ENCODE measurements at regions not wholly inside any gene's neighbourhood (a gene's known extent, or its start where the extent isn't known, plus 50 kb on each side); places are given as distances from the start of the nearest gene placed in this dataset.

DNA sequence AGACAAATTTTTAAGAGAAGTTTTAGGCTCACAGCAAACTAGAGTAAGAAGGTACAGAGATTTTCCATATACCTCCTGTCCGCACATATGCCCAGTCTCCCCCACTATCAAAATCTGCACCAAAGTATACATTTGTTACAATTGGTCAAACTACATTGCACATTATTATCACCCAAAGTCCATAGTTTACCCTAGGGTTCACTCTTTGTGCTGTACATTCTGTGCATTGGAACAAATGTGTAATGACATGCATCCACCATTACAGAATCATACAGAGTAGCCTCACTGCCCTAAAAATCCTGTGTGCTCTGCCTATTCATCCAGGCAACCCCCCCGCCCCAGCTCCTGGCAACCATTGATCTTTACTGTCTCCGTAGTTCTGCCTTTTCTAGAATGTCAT, 61.7 kb upstream of the SPRED2 start:
- WGBS (ENCODE audit: insufficient coverage), result no CpG with 5 or more reads among the region's 3 CpGs
- H3K27me3 Mint-ChIP-seq (ENCODE audit: low read depth in 3 of 3), result peaks cover 0 to 6% (median 1%) of the 10 kb centered on the region in 3 donors
- H3K27ac ChIP-seq (ENCODE audit: low read depth in 1 of 2, low read length in 2 of 2), result no peak overlapping the region
- H4K20me1 ChIP-seq (ENCODE audit: insufficient read depth, low read length), result no peaks in the 10 kb centered on the region
- peaks cover 0 to under 1% of the 10 kb centered on the region in 2 donors for H3K4me1 ChIP-seq (ENCODE audit: control insufficient read depth in 1 of 2, insufficient read depth in 2 of 2, low read length in 2 of 2)
- no peak overlapping the region for H3K4me3 Mint-ChIP-seq
- H3K79me2 ChIP-seq (ENCODE audit: insufficient read depth, low read length), result no peaks in the 10 kb centered on the region
- no peak overlapping the region for H3K4me3 ChIP-seq (replicated peaks in 1 of 3; ENCODE audit: low read depth in 2 of 3, low read length in 3 of 3)
- no peak for DNase-seq
- H3K4me2 ChIP-seq (replicated peaks; ENCODE audit: extremely low read depth, low read length, poor library complexity, severe bottlenecking), result no peak overlapping the region
- TF ChIP-seq, protein P1, sequence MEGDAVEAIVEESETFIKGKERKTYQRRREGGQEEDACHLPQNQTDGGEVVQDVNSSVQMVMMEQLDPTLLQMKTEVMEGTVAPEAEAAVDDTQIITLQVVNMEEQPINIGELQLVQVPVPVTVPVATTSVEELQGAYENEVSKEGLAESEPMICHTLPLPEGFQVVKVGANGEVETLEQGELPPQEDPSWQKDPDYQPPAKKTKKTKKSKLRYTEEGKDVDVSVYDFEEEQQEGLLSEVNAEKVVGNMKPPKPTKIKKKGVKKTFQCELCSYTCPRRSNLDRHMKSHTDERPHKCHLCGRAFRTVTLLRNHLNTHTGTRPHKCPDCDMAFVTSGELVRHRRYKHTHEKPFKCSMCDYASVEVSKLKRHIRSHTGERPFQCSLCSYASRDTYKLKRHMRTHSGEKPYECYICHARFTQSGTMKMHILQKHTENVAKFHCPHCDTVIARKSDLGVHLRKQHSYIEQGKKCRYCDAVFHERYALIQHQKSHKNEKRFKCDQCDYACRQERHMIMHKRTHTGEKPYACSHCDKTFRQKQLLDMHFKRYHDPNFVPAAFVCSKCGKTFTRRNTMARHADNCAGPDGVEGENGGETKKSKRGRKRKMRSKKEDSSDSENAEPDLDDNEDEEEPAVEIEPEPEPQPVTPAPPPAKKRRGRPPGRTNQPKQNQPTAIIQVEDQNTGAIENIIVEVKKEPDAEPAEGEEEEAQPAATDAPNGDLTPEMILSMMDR (IDR thresholded peaks at IDR 0.05), result no peak
- H3K36me3 Mint-ChIP-seq, result no peaks in the 10 kb centered on the region
- H3K9me3 ChIP-seq (replicated peaks in 1 of 2; ENCODE audit: control insufficient read depth in 1 of 2, insufficient read depth in 1 of 2, low read length in 2 of 2), result peaks cover 1 to 3% of the 10 kb centered on the region in 2 donors
- intact Hi-C loops (cut with micrococcal nuclease), result no loop called here
- no peak overlapping the region for H3K27ac Mint-ChIP-seq
- H2AFZ ChIP-seq (ENCODE audit: insufficient read depth, low read depth, low read length, poor library complexity, severe bottlenecking), result no peak overlapping the region
- no peaks in the 10 kb centered on the region for H3K36me3 ChIP-seq (replicated peaks in 1 of 2; ENCODE audit: control insufficient read depth in 1 of 2, insufficient read depth in 2 of 2, low read length in 2 of 2)
- H3K27me3 ChIP-seq (ENCODE audit: control insufficient read depth in 2 of 2, insufficient read depth in 2 of 2, low read length in 2 of 2), result no peaks in the 10 kb centered on the region
- H3K9me3 Mint-ChIP-seq, result peaks cover 3 to 11% (median 5%) of the 10 kb centered on the region in 7 donors
- H3K9ac ChIP-seq (ENCODE audit: insufficient read depth, low read length, poor library complexity, severe bottlenecking), result no peak overlapping the region
- peaks cover 3% of the 10 kb centered on the region for H3K4me1 Mint-ChIP-seq

DNA sequence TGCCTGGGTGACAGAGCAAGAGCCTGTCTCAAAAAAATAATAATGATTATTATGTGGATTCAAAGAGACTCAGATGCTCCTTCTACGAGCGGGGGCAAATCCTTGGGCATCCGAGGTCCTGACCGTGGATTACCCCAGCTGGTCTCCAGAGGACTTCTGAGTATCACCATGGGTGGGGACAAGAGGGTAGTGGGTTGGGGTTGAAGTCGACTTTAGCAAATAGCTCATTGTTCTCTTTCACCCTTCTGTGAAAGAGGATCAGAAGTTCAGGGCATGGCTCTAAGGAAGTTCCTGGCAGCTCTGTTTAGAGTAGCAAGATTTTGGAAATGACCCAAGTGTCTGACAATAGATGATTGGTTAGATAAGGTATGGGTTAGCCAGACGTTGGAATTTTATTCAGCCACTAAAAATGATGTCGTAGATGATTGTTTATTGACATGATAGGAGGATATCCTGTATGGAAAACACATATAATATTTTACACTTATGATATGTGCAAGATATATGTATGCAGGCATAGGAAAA, 59.0 kb upstream of the SPRED2 start:
- H3K9me3 ChIP-seq (replicated peaks in 1 of 2; ENCODE audit: control insufficient read depth in 1 of 2, insufficient read depth in 1 of 2, low read length in 2 of 2), result peaks cover 15 to 16% of the 10 kb centered on the region in 2 donors
- no peaks in the 10 kb centered on the region for H3K36me3 ChIP-seq (replicated peaks in 1 of 2; ENCODE audit: control insufficient read depth in 1 of 2, insufficient read depth in 2 of 2, low read length in 2 of 2)
- no peak overlapping the region for H3K4me2 ChIP-seq (replicated peaks; ENCODE audit: extremely low read depth, low read length, poor library complexity, severe bottlenecking)
- TF ChIP-seq, protein P1 (IDR thresholded peaks at IDR 0.05), result no peak
- no peak overlapping the region for H2AFZ ChIP-seq (ENCODE audit: insufficient read depth, low read depth, low read length, poor library complexity, severe bottlenecking)
- H3K27ac ChIP-seq (ENCODE audit: low read depth in 1 of 2, low read length in 2 of 2), result no peak overlapping the region
- no peaks in the 10 kb centered on the region for H3K79me2 ChIP-seq (ENCODE audit: insufficient read depth, low read length)
- Mint-ChIP-seq H3K9me3 (peaks cover 10 to 31% (median 24%) of the 10 kb centered on the region in 7 donors), H3K4me3 (no peak overlapping the region), H3K4me1 (no peaks in the 10 kb centered on the region), H3K27me3 (ENCODE audit: low read depth in 3 of 3) (peaks cover 0 to 6% (median 5%) of the 10 kb centered on the region in 3 donors), H3K36me3 (no peaks in the 10 kb centered on the region), H3K27ac (no peak overlapping the region)
- no peak overlapping the region for H3K4me3 ChIP-seq (replicated peaks in 1 of 3; ENCODE audit: low read depth in 2 of 3, low read length in 3 of 3)
- WGBS (ENCODE audit: insufficient coverage), result 90% methylated on average over 2 of the region's 7 CpGs
- no peaks in the 10 kb centered on the region for H4K20me1 ChIP-seq (ENCODE audit: insufficient read depth, low read length)
- H3K9ac ChIP-seq (ENCODE audit: insufficient read depth, low read length, poor library complexity, severe bottlenecking), result no peak overlapping the region
- no peak for DNase-seq
- H3K27me3 ChIP-seq (ENCODE audit: control insufficient read depth in 2 of 2, insufficient read depth in 2 of 2, low read length in 2 of 2), result no peaks in the 10 kb centered on the region
- intact Hi-C loops (cut with micrococcal nuclease), result no loop called here
- no peaks in the 10 kb centered on the region for H3K4me1 ChIP-seq (ENCODE audit: control insufficient read depth in 1 of 2, insufficient read depth in 2 of 2, low read length in 2 of 2)

Measured in CD14-positive monocyte (primary cell).